ENCODE measurements at regions not wholly inside any gene's neighbourhood (a gene's known extent, or its start where the extent isn't known, plus 50 kb on each side); places are given as distances from the start of the nearest gene placed in this dataset.

DNA sequence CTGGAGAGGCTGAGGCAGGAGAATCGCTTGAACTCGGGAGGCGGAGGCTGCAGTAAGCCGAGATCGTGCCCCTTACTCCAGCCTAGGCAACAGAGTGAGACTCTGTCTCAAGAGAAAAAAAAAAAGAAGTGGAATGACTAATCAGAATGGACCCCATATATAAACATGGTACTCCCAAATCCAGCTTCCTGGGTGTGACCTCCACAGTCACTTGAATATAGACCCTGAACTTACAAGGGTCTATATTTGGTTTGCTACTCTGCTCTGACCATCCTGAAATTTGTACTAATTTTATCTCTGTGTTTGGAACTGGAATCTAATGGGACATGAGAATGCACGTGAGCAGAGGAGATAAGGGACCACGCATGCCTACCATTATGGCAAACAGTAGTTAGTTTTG is 275.0 kb downstream of the TNS1 start:
- no peak for DNase-seq
- H3K79me2 ChIP-seq (ENCODE audit: insufficient read depth, low read length): no peaks in the 10 kb centered on the region
- intact Hi-C loops (cut with micrococcal nuclease): no loop called here
- H3K27me3 ChIP-seq (ENCODE audit: control insufficient read depth in 2 of 2, insufficient read depth in 2 of 2, low read length in 2 of 2): peaks cover 4 to 5% of the 10 kb centered on the region in 2 donors
- no peak overlapping the region for H3K27ac ChIP-seq (ENCODE audit: low read depth in 1 of 2, low read length in 2 of 2)
- H4K20me1 ChIP-seq (ENCODE audit: insufficient read depth, low read length): no peaks in the 10 kb centered on the region
- Mint-ChIP-seq H3K36me3 (no peaks in the 10 kb centered on the region), H3K4me1 (no peaks in the 10 kb centered on the region), H3K4me3 (no peak overlapping the region), H3K27ac (no peak overlapping the region), H3K9me3 (no peaks in the 10 kb centered on the region), H3K27me3 (ENCODE audit: low read depth in 3 of 3) (peaks cover 7 to 27% (median 10%) of the 10 kb centered on the region in 3 donors)
- WGBS (ENCODE audit: insufficient coverage): 100% methylated on average over 3 of the region's 7 CpGs
- H3K9ac ChIP-seq (ENCODE audit: insufficient read depth, low read length, poor library complexity, severe bottlenecking): no peak overlapping the region
- H3K4me3 ChIP-seq (replicated peaks in 1 of 3; ENCODE audit: low read depth in 2 of 3, low read length in 3 of 3): no peak overlapping the region
- H3K4me2 ChIP-seq (replicated peaks; ENCODE audit: extremely low read depth, low read length, poor library complexity, severe bottlenecking): no peak overlapping the region
- TF ChIP-seq, protein P1, sequence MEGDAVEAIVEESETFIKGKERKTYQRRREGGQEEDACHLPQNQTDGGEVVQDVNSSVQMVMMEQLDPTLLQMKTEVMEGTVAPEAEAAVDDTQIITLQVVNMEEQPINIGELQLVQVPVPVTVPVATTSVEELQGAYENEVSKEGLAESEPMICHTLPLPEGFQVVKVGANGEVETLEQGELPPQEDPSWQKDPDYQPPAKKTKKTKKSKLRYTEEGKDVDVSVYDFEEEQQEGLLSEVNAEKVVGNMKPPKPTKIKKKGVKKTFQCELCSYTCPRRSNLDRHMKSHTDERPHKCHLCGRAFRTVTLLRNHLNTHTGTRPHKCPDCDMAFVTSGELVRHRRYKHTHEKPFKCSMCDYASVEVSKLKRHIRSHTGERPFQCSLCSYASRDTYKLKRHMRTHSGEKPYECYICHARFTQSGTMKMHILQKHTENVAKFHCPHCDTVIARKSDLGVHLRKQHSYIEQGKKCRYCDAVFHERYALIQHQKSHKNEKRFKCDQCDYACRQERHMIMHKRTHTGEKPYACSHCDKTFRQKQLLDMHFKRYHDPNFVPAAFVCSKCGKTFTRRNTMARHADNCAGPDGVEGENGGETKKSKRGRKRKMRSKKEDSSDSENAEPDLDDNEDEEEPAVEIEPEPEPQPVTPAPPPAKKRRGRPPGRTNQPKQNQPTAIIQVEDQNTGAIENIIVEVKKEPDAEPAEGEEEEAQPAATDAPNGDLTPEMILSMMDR (IDR thresholded peaks at IDR 0.05): no peak
- H2AFZ ChIP-seq (ENCODE audit: insufficient read depth, low read depth, low read length, poor library complexity, severe bottlenecking): no peak overlapping the region
- no peaks in the 10 kb centered on the region for H3K9me3 ChIP-seq (replicated peaks in 1 of 2; ENCODE audit: control insufficient read depth in 1 of 2, insufficient read depth in 1 of 2, low read length in 2 of 2)
- no peaks in the 10 kb centered on the region for H3K36me3 ChIP-seq (replicated peaks in 1 of 2; ENCODE audit: control insufficient read depth in 1 of 2, insufficient read depth in 2 of 2, low read length in 2 of 2)
- H3K4me1 ChIP-seq (ENCODE audit: control insufficient read depth in 1 of 2, insufficient read depth in 2 of 2, low read length in 2 of 2): no peaks in the 10 kb centered on the region

DNA sequence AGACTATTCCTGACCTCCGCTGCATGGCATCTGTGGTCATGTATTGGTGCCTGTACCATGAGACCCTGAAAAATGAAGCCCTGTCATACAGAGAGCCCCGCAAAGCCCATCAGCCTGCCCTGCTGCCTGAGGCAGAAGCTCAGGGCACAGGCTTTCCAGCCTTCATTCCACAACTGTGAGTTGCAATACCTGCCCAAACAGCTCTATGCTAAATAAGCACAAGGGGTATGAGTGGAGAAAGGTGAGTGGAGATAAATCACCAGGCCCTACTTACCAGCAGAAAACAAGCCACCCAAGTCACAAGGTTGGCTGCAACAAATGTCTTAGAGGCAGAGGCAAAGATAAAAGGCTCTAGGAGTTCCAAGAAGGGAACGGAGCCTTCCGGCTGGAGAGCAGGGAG is 277.4 kb downstream of the TNS1 start:
- peaks cover 6 to 27% (median 7%) of the 10 kb centered on the region in 3 donors for H3K27me3 Mint-ChIP-seq (ENCODE audit: low read depth in 3 of 3)
- TF ChIP-seq, protein P1 (IDR thresholded peaks at IDR 0.05): no peak
- Histone ChIP-seq H3K36me3 (replicated peaks in 1 of 2; ENCODE audit: control insufficient read depth in 1 of 2, insufficient read depth in 2 of 2, low read length in 2 of 2) (no peaks in the 10 kb centered on the region), H3K79me2 (ENCODE audit: insufficient read depth, low read length) (no peaks in the 10 kb centered on the region), H3K4me2 (replicated peaks; ENCODE audit: extremely low read depth, low read length, poor library complexity, severe bottlenecking) (no peak overlapping the region), H4K20me1 (ENCODE audit: insufficient read depth, low read length) (no peaks in the 10 kb centered on the region), H2AFZ (ENCODE audit: insufficient read depth, low read depth, low read length, poor library complexity, severe bottlenecking) (no peak overlapping the region), H3K9ac (ENCODE audit: insufficient read depth, low read length, poor library complexity, severe bottlenecking) (no peak overlapping the region), H3K4me1 (ENCODE audit: control insufficient read depth in 1 of 2, insufficient read depth in 2 of 2, low read length in 2 of 2) (no peaks in the 10 kb centered on the region), H3K4me3 (replicated peaks in 1 of 3; ENCODE audit: low read depth in 2 of 3, low read length in 3 of 3) (no peak overlapping the region), H3K27ac (ENCODE audit: low read depth in 1 of 2, low read length in 2 of 2) (no peak overlapping the region), H3K27me3 (ENCODE audit: control insufficient read depth in 2 of 2, insufficient read depth in 2 of 2, low read length in 2 of 2) (no peaks in the 10 kb centered on the region), H3K9me3 (replicated peaks in 1 of 2; ENCODE audit: control insufficient read depth in 1 of 2, insufficient read depth in 1 of 2, low read length in 2 of 2) (peaks cover 0 to 5% of the 10 kb centered on the region in 2 donors)
- no peaks in the 10 kb centered on the region for H3K36me3 Mint-ChIP-seq
- intact Hi-C loops (cut with micrococcal nuclease): no loop called here
- WGBS (ENCODE audit: insufficient coverage): 96% methylated on average over 3 of the region's 4 CpGs
- H3K27ac Mint-ChIP-seq: no peak overlapping the region
- no peak for DNase-seq
- no peak overlapping the region for H3K4me3 Mint-ChIP-seq
- H3K4me1 Mint-ChIP-seq: no peaks in the 10 kb centered on the region
- H3K9me3 Mint-ChIP-seq: peaks cover 0 to 11% (median 3%) of the 10 kb centered on the region in 7 donors

Measured in CD14-positive monocyte (primary cell).